ENCODE measurements at regions not wholly inside any gene's neighbourhood (a gene's known extent, or its start where the extent isn't known, plus 50 kb on each side); places are given as distances from the start of the nearest gene placed in this dataset.

DNA sequence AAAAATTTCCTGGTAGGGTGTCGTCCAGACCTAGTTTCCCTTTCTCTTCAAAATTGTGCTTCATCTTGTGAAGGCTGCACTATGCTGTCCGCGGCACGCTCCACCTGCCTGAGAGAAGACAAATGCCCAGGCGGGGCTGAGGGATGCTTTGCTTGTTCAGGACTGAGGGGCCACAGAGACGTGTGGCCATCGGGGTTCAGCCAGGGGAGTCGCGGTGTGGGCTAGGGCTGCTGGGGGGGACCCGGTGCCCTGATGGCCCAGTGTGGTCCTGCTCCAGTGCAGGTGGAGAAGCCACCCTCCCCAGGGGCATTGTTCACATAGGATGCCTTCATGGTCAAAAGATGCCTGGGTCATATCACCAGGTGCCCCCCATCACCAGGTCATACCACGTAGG lies 107.8 kb upstream of the SHH start:
- no peak for DNase-seq (ENCODE audit: low read depth)

DNA sequence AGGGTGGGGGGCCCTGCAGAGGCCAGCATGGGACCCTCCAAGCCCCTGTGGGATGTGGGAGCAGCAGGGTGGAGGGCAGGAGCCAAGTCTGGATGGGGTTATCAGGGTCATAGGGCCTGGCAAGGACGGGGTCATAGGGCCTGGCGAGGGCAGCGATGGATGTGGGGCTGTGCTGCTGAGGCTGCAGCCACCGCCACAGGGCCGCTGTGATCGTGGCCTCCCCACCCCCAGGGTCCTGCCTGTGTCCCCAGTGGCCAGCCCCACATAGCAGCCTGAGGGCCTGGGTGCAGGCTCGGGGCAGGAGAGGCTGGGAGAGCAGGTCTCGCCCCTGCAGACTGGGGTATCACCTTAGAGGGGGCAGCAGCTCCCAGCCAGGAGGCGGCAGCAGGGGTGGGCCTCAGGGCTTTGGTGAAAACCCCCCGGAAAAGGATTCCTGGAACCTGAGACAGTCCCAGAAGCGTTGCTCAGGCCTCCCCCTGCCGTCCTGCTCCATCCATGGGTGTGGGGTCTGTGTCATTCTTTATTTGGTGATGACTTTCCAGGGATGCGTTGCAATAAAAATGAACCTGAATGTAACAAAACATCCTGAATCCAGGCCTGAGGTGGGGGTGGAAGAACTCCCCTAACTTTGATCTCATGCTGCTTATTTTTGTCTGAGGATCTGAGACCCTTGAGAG lies 107.3 kb upstream of the SHH start:
- DNase-seq (ENCODE audit: low read depth) = no peak

DNA sequence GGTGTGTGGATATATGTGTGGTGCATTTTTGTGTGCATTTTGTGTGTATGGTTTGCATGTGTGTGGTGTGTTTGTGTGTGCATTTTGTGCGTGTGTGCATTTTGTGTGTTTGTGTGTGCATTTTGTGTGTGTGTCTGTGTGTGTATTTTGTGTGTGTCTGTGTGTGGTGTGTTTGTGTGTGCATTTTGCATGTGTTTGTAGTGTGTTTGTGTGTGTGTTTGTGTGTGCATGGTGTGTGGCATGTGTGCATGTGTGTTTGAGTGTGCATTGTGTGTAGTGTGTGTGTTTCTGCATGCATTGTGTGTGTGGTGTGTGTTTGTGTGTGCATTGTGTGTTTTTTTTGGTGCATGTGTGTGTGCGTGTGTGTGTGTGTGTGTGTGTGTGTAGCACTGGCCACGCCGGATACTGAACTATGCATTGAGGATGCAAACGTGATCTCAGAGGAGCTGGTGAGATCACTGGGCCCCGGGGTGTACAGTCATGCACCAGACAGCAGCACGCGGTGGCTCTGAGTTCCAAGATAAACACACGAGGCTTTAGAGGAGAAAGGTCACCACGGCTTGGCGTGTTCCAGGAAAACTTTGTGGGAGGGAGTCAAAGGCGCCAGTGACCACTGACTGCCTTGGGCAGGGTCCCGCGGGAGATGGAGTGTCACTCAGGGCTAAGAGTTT lies 106.6 kb upstream of the SHH start:
- peak; percentile 93 for DNase-seq (ENCODE audit: low read depth)

DNA sequence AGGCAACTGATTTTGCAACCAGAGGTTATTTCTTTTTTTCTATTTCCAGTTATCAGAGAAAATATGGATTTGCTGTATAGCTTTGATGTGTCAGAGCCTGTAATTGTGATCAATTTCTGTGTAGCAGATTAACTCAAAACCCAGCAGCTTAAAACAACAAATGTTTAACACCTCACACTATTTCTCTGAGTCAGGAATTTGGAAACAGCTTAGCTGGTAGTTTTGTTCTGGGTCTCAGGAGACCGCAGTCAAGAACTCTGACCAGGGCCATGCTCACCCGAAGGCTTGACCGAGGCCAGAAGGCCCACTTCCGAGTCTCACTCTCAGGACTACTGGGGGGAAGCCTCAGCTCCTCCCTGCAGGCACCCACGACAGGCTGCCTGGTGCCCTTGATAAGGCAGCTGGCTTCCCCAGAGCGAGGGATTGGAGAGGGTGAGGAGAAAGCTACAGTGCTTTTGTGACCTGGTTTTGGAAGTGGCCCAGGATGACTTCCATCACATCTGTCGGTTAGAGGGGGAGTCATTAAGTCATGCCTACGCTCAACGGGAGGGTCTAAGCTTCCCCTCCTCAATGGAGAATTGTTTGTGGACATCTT lies 105.7 kb upstream of the SHH start:
- no peak for DNase-seq (ENCODE audit: low read depth)

DNA sequence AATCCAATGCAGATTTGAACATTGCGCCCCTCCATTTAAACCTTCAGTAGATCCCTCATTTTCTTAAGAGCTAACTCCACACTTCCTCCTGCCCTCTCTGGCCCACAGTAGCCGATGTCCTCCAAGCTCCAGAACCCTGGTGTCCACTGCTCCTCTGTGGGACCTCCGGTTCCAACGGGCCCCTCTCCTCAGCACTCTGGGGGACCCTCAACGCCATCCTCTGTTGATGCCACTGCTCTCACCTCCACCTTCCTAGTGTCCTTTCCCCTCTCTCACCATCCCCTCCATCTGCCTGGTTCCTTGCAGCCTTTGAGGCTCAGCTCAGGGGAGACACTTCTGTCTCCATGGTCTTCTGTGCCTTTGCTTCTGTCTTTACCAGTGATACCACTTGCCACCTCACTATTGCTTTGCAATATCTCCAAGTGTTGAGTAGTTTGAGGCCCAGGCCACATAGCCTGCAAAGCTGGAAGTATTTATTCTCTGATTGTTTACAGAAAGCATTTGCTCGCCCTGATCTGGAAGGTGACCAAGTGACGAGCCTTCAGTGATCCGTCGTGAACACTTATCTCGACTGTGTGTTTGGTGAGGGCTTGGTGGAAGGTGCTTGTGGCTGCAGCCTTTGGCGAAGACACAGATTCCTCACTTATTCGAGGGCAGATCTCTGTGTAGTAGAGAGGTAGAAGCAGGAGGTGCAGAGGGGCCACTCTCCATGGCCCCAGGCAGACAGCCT lies 104.8 kb upstream of the SHH start:
- peak; percentile 8 for DNase-seq (ENCODE audit: low read depth)

DNA sequence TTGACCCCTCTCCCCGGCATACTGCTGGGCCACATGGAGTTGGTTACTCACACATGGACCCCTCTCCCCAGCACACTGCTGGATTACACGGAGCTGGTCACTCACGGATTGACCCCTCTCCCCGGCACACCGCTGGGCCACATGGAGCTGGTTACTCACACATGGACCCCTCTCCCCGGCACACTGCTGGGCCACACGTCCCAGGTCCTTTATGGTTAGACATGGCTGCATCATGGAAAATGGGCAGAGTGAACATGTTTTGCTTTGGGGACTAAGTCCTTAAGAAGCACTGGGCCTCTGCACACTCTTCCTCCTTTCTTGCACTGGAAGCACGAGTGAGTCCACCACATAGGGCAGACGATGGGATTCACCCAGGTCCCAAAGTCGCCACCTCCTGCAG lies 102.1 kb upstream of the SHH start:
- no peak for DNase-seq (ENCODE audit: low read depth)

DNA sequence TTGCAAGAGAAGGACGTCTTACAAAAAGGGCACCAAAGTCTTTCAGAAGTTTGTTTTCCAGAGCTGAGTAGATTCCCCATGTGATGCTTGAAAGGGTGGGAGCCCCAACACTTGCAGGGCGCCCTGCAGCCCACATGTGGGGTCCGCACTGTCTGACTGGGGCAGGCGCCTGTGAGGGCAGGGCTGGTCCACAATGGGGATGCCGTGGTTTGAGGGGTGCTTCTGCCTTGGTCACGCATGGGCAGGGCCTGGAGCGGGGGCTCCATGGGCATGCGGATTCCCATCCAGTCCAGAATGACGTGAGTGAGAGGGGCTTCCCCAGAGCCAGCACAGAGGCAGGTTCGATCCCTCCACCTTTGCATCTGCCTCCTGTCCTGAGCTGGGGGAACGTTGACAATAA lies 101.5 kb upstream of the SHH start:
- no peak for DNase-seq (ENCODE audit: low read depth)

DNA sequence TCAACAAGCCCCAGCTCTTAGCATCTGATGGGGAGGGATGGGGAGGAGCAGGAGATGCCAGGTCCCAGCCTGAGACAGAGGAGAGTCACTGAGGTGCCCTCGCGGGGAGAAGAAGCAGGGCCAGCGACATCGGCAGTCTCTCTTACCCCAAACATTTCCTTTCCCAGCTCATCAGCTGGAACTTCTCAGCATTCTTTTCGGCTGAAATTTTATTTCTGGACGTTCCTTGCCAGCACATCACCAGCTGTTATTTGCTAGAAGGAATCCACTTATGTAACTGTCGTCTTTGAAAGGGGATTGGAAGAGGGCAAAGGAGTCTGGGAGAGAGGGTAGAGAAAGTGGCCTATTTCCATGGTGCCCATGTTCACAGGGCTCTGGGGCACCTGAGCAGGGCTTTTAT lies 101.0 kb upstream of the SHH start:
- DNase-seq (ENCODE audit: low read depth) = no peak

DNA sequence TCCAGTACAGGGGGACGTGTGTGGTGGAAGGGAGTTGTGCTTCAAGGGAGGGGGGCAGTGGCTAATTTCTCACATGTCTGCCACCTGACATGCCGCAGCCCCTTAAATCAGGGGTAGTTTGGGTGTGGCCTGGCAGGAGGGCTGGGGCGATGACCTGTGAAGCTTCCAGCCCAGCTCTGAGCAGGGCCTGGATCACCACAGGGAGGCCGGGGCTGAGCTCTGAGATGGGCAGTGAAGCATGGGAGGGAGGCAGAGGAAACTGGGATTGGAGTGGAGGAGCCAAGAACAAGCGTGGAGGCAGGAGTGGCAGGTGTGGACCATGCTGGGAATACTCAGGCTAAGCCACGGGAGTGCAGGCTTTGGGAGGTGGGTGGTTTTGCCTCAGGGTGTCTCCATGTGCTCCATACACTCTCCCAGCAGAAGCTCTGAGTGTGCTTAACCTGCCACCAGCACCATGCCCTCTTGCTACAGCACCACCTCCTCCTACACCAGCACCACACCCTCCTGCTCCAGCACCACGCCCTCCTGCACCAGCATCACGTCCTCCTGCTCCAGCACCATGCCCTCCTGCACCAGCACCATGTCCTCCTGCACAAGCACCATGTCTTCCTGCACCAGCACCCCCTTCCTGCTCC lies 99.3 kb upstream of the SHH start:
- no peak for DNase-seq (ENCODE audit: low read depth)

DNA sequence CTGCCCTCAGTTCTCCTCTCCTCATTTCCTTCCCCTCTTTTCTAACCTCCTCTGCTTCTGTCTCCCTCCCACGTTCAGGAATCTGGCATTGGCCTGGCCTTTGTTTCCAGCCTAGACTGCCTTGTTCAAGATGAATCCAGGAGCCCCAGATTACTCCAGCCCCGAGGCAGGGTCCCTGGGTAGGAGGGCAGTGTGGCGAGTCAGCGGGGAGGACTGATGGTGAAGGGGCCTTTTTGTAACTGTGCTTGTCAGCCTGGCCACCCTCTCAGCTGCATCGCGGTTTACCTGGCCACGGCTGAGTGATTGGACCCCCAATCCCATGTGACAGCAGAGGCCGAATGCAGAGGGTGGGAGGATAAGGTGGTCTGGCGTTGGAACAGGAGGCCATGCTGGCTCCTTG lies 96.1 kb upstream of the SHH start:
- DNase-seq (ENCODE audit: low read depth) = no peak

DNA sequence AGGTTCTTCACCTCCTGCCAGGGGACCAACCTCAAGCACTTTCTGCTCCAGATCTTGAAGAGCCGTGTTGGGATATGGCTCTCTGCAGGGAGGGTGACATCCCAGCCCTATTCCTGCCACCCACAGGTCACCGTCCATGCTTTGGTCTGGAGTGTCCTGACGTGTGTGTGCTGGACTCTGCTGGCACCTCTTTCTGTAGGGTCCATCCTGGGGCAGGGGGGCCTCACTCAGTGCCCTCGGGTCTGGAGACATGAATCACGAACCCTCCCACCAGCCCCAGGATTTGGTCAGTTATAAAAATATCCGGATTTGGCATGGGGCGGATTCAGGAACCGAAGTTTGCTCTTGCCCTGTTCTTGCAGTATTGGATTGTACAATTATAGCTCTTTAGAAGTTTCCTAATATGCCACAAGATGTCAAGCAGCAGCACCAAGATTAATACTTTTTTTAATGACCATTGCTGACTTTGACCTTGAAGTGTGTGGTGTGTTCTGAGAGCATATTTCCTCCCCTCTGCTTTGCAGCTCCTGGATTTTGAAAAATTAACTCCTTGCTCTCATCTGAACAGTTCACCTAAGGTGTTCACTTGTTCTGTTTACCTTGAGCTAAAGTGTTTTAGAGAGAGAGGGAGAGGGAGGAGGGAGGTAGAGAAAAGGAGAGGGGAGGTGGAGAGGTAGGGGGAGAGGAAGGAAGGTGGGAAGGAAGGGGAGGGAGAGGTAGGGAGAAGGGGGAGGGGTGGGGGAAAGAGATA lies 95.4 kb upstream of the SHH start:
- no peak for DNase-seq (ENCODE audit: low read depth)

DNA sequence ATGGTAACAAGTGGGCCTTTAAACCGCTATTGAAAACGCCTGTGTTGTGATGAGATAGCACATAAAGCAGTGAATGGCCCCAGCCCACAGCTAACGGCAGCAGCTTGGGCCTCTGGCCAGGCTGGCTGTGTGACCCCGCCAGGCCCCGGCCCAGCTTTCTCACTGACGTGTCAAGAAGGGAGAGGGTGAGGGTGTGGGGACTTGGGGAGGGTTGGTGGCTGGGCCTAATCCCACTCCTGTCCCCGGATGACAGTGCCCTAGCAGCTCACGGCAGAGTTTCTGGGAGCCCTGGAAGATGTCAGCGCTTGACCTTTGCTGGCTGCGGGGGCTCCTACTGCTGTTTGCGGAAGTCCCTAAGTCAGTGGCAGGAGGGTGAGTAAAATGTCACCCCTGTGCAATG lies 88.9 kb upstream of the SHH start:
- no peak for DNase-seq (ENCODE audit: low read depth)

DNA sequence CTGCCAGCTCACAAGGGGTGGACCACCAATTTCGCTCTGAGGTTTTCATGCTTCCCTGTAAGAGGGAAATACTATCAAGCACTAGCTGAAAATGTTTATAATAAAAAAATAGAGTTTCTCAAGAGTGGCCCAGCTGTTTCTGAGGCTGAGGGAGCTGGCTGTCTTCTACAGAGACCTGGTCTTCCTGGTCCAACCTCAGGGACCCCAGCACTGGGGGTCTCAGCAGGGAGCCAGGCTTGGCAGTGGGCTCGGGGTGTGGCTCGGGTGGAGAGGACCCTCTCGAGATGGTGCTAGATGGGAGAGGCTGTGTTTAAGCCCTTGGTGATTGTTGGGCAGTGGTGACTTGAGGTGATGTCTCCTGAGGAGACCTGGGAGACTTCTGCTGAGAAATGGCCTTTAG lies 87.3 kb upstream of the SHH start:
- DNase-seq (ENCODE audit: low read depth) = no peak

DNA sequence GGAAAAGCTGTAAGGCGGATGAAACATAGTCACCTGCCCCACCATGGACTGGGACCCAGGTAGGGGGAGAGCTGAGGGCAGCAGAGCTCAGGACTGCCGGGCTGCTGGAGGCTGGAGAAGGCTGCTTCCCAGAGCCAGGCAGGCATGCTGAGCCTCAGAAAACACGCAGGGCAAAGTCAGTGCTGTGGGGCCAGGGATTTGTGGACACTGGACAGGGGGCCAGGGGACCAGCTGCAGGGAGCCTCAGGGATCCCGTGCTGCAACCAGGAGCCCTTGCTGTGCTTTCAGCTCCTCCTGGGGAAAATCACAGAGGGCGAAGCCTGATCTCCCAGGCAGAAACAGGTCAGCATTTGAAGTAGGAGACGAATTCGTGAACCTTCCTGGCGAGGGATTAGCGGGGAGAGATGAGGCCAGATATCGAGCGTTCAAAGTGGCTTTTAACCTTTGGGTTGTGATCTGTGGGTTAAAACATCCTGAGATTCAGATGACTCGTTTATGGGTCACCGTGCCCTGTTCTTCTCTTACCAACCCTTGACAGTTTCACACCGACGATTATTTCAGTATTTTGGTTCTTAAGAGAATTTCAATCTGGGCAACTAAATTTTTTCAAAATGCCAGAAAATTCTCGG lies 85.6 kb upstream of the SHH start:
- no peak for DNase-seq (ENCODE audit: low read depth)

DNA sequence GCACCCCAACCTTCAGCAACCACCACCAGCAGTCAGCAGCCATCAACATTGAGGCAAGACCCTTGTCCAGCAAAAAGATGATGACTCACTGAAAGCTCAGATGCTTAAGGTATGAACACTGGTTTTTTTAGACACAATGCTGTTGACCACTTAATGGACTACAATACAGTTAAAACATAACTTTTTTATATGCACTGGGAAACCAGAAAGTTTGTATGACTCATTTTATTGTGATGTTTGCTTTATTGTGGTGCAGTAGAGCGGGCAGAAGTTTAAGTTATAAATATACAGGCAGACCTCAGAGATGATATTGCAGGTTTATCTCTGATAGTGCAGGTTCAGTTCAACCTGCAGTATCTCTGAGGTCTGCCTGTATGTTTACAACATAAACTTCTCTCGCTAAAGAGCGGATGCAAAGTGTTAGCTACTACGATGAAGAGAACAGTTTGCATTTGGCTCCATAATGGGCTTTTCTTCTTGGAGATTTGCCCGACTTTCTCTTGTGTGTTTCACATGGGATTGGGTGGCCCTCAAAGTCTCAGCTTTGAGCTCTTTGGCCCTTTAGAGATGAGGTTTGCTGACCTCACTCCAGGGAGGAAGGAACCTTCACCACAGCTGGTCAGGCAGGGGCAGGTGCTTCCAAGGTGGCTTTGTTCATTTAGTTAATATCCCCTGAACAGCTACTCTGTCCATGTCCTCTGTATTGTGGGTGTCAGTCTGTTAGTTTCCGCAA lies 84.4 kb upstream of the SHH start:
- DNase-seq (ENCODE audit: low read depth) = no peak

DNA sequence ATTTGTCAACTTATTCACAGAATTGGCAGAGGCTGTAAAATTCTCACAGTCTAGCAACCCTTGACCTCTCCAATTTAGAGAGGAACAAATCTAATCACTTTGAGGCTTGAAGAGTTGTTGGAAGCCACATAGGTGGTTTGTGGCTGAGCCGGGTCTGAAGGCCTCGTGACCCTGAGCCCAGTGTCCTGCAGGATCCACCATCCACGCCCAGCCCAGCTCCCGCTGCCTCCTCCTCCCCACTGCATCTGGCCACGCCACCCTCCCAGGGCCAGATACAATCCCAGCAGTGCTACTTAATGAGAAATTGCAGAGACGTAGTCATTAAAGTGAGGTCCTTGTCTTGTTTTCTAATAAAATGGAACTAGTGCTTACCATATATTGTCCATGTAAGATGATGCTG lies 81.4 kb upstream of the SHH start:
- DNase-seq (ENCODE audit: low read depth) = no peak

DNA sequence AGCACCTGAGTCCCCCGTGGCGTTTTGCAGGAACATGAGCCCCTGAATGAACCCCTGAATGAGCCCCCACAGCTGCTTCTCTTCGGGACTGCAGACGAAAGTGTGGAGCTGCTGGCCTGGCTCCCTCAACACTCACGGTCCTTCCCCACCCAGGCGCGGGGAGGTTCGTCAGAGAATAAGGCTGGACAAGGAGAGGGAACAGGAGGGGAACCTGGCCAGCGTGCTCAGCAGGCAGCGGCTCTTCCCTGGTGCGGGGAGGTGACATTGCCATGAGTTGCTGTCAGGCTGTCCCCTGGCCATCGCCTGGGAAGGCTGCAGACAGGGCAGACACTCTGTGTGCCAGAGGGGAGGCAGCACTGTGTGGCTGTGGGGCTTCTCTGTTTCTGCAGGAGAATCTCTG lies 80.9 kb upstream of the SHH start:
- DNase-seq (ENCODE audit: low read depth) = no peak

DNA sequence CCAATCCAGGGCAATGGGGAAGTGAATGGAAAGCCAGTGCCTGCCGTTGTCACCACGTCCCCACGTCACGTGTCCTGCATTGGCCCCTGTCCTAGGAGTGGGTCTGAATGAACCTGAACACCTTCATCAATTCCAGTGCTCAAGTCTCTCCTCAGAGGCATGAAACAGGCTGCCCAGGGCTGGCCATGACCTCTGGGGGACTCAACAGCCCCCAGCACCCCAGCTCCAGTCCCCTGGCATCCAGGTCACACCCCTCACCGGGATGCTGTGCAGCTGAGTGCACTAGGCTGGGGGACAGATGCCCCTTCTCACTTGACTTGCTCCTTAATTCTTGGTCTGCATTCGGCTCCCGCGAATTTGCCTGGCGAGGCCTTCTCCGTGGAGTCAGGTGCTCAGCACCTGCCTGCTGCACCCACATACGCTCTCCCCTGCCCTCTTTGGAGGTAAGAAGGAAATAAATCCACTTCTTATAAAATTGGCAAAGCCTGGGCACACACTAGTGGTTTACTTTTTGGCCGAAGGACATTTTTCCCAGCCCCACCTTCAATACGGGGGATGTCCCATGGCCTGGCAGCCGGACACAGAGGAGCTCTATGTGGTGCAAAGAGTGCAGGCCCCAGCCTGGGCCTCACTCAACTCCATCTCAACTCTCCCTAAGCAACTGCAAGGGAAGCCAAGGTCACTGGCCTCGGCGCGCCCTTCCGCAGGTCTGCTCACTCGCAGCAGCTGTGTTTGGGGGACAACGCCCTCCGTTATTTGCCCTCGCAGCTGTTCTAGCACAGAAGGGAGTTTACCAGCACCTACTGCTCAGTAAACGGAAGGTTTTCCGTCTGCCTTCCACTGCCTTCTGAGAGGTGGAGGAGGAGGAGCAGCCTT lies 77.6 kb upstream of the SHH start:
- no peak for DNase-seq (ENCODE audit: low read depth)

DNA sequence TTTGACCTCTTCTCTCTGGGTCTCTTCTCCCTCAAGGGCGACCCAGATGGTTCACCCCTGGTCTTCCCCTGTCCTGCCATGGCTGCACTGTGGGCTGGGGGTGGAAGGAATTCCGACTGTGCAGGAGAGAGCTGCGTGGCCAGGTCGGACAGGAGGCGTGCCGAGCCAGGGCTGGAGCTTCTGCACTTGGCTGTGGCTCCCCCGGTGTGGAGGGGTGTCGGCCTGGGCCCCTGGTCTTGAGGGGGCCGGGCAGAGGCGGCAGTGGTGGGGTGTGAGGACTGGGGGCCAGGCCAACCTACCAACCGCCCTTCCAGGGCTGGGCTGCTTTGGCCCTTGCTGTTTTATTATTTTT lies 74.9 kb upstream of the SHH start:
- DNase-seq (ENCODE audit: low read depth) = no peak

All from iris pigment epithelial cell (primary cell).